MM.1S (cell line): ENCODE measurements at regions not wholly inside any gene's neighbourhood (a gene's known extent, or its start where the extent isn't known, plus 50 kb on each side); places are given as distances from the start of the nearest gene placed in this dataset.

Source experiments
- EZH2 ChIP-seq: fragments of 300-600 bp; sonication (generic); optimal IDR thresholded peaks from 2 replicates; pipeline ENCODE3; 2017; ENCODE audit warnings: low read depth, mild to moderate bottlenecking, antibody characterized with exemption, low read length, mixed read lengths
- TF ChIP-seq, protein P1 (sequence below): fragments of 300-600 bp; sonication (generic); IDR thresholded peaks from 2 replicates; pipeline ENCODE4 v1.5.1; 2016; ENCODE audit warnings: antibody characterized with exemption, low read length, mixed read lengths

GRCh38 chr3:41125258-41125657, 74.0 kb upstream of the CTNNB1 start:
- no peak for TF ChIP-seq EZH2
- TF ChIP-seq, protein P1, sequence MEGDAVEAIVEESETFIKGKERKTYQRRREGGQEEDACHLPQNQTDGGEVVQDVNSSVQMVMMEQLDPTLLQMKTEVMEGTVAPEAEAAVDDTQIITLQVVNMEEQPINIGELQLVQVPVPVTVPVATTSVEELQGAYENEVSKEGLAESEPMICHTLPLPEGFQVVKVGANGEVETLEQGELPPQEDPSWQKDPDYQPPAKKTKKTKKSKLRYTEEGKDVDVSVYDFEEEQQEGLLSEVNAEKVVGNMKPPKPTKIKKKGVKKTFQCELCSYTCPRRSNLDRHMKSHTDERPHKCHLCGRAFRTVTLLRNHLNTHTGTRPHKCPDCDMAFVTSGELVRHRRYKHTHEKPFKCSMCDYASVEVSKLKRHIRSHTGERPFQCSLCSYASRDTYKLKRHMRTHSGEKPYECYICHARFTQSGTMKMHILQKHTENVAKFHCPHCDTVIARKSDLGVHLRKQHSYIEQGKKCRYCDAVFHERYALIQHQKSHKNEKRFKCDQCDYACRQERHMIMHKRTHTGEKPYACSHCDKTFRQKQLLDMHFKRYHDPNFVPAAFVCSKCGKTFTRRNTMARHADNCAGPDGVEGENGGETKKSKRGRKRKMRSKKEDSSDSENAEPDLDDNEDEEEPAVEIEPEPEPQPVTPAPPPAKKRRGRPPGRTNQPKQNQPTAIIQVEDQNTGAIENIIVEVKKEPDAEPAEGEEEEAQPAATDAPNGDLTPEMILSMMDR, result no peak
